HCT116 (cell line): ENCODE measurements at regions not wholly inside any gene's neighbourhood (a gene's known extent, or its start where the extent isn't known, plus 50 kb on each side); places are given as distances from the start of the nearest gene placed in this dataset.

Experiments used
- ATAC-seq: fragments of 200-7000 bp; cut with Tn5 transposase; 2 replicates; pipeline ENCODE4 v1.9.1; 2020; ENCODE audit warnings: mild to moderate bottlenecking, moderate library complexity
- BruUV-seq: library from RNA; stranded (reverse); fragments of 400-500 nt; replicated peaks from 2 replicates; lab custom pipeline; 2021; lab: Mats Ljungman, UMichigan
- CTCF ChIA-PET: fragments of 300-600 bp; sonication (Branson Sonifier 250); formaldehyde crosslinking; loops from one replicate; lab custom pipeline; 2021; ENCODE audit warnings: antibody characterized with exemption; lab: Charles Lee
- POLR2A ChIA-PET: fragments of 300-600, 350-600 bp; sonication (Branson Sonifier 250); formaldehyde crosslinking; loops from one replicate; lab custom pipeline; 2021; ENCODE audit warnings: antibody characterized with exemption; lab: Charles Lee
- RAD21 ChIA-PET, 2 experiments: fragments of 300-600 bp; sonication (Branson Sonifier 250); formaldehyde crosslinking; loops; one replicate each; lab custom pipeline; 2023; ENCODE audit warnings: low total read pairs in 2 of 2; ENCODE audit not compliant: uncharacterized antibody in 2 of 2, unreplicated experiment in 2 of 2, low non-redundant PET in 1 of 2; lab: Charles Lee
- DNase-seq: peaks from one replicate; pipeline ENCODE4 v3.0.0-alpha.2; 2010; ENCODE audit warnings: low read depth, low spot score
- H2AFZ ChIP-seq: fragments of 200-600 bp; shearing (Covaris generic), sonication (generic); 2 replicates; pipeline ENCODE4 v1.6.1; 2017; ENCODE audit warnings: low read depth, mixed run types, mixed read lengths, antibody characterized with exemption, low read length; ENCODE audit not compliant: poor library complexity, severe bottlenecking
- H3K27ac ChIP-seq: 2 replicates; pipeline ENCODE4 v1.5.1; 2012; ENCODE audit warnings: low read depth, low read length
- H3K27me3 ChIP-seq: fragments of 200-600 bp; sonication (generic); 2 replicates; pipeline ENCODE4 v1.6.1; 2016; ENCODE audit warnings: mixed run types, low read length, mixed read lengths; ENCODE audit not compliant: insufficient read depth
- H3K36me3 ChIP-seq, 2 experiments: fragments of 200-500 bp in 1 of 2; fragments of 200-600 bp in 1 of 2; sonication (Bioruptor generic) in 1 of 2; sonication (generic) in 1 of 2; 2 replicates each; pipeline versions ENCODE4 v1.5.1 to v1.6.1; 2014 to 2016; ENCODE audit warnings: low read length in 2 of 2, inconsistent platforms in 1 of 2, mixed read lengths in 1 of 2, mixed run types in 1 of 2; ENCODE audit not compliant: insufficient read depth in 2 of 2, control insufficient read depth in 1 of 2
- H3K4me1 ChIP-seq, 2 experiments: fragments of 200-600 bp in 1 of 2; sonication (generic) in 1 of 2; 2 replicates each; pipeline versions ENCODE4 v1.5.1 to v1.6.1; 2012 to 2017; ENCODE audit warnings: low read length in 2 of 2, inconsistent platforms in 1 of 2, mild to moderate bottlenecking in 1 of 2, mixed read lengths in 1 of 2, mixed run types in 1 of 2, moderate library complexity in 1 of 2; ENCODE audit not compliant: insufficient read depth in 2 of 2, control insufficient read depth in 1 of 2
- H3K4me2 ChIP-seq: fragments of 200-600 bp; sonication (generic); 2 replicates; pipeline ENCODE4 v1.6.1; 2017; ENCODE audit warnings: mixed run types, low read length, mixed read lengths
- H3K4me3 ChIP-seq, 2 experiments: fragments of 200-600 bp in 1 of 2; sonication (generic) in 1 of 2; replicated peaks in 1 of 2; 2 replicates each; pipeline ENCODE4 v1.5.1; 2011 to 2016; ENCODE audit warnings: low read length in 2 of 2, control low read depth in 1 of 2, low read depth in 1 of 2, mild to moderate bottlenecking in 1 of 2, mixed read lengths in 1 of 2, mixed run types in 1 of 2
- H3K79me2 ChIP-seq: fragments of 200-600 bp; sonication (generic); 2 replicates; pipeline ENCODE4 v1.6.1; 2017; ENCODE audit warnings: mild to moderate bottlenecking, mixed run types, low read length, moderate library complexity, mixed read lengths; ENCODE audit not compliant: insufficient read depth
- H3K9ac ChIP-seq: fragments of 200-600 bp; sonication (generic); 2 replicates; pipeline ENCODE4 v1.6.1; 2016; ENCODE audit warnings: low read length, mixed read lengths
- H3K9me2 ChIP-seq: fragments of 200-600 bp; sonication (generic), shearing (Covaris generic); 2 replicates; pipeline ENCODE4 v1.6.1; 2017; ENCODE audit warnings: mixed run types, mild to moderate bottlenecking, moderate library complexity; ENCODE audit not compliant: insufficient read depth
- H3K9me3 ChIP-seq, 2 experiments: fragments of 200-500 bp in 1 of 2; fragments of 200-600 bp in 1 of 2; sonication (Bioruptor generic) in 1 of 2; sonication (generic) in 1 of 2; 2 replicates each; pipeline ENCODE4 v1.6.1; 2014 to 2017; ENCODE audit warnings: low read length in 2 of 2, mixed read lengths in 2 of 2, inconsistent platforms in 1 of 2, low read depth in 1 of 2, mild to moderate bottlenecking in 1 of 2, mixed run types in 1 of 2, moderate library complexity in 1 of 2; ENCODE audit not compliant: control insufficient read depth in 1 of 2, insufficient read depth in 1 of 2
- H4K20me1 ChIP-seq: fragments of 200-600 bp; sonication (generic), shearing (Covaris generic); 2 replicates; pipeline ENCODE4 v1.6.1; 2017; ENCODE audit warnings: mixed run types, mild to moderate bottlenecking, moderate library complexity; ENCODE audit not compliant: insufficient read depth
- EGR1 ChIP-seq: IDR thresholded peaks from 2 replicates; pipeline ENCODE4 v1.6.1; 2012; ENCODE audit warnings: low read depth
- JUND ChIP-seq: IDR thresholded peaks from 2 replicates; pipeline ENCODE4 v1.6.1; 2012
- POLR2A ChIP-seq: IDR thresholded peaks from 2 replicates; pipeline ENCODE4 v1.7.0; 2011; ENCODE audit warnings: borderline replicate concordance; ENCODE audit not compliant: insufficient read depth, insufficient read length; ENCODE audit errors: extremely low read depth
- POLR2AphosphoS5 ChIP-seq: IDR thresholded peaks from 2 replicates; pipeline ENCODE4 v1.6.1; 2011; ENCODE audit warnings: mild to moderate bottlenecking, low read depth, low read length, moderate library complexity
- SIN3A ChIP-seq: IDR thresholded peaks from 2 replicates; pipeline ENCODE4 v1.6.1; 2012; ENCODE audit warnings: low read depth
- SP1 ChIP-seq: IDR thresholded peaks from 2 replicates; pipeline ENCODE4 v1.6.1; 2012; ENCODE audit warnings: low read depth
- SRF ChIP-seq: IDR thresholded peaks from 2 replicates; pipeline ENCODE4 v1.6.1; 2012; ENCODE audit warnings: low read depth
- TCF7L2 ChIP-seq: IDR thresholded peaks from 2 replicates; pipeline ENCODE4 v1.7.0; 2011; ENCODE audit warnings: borderline replicate concordance, inconsistent platforms; ENCODE audit not compliant: insufficient read depth, insufficient read length; ENCODE audit errors: extremely low read depth
- YY1 ChIP-seq: IDR thresholded peaks from 2 replicates; pipeline ENCODE4 v1.6.1; 2011; ENCODE audit warnings: low read length, low read depth, moderate library complexity, mild to moderate bottlenecking; ENCODE audit not compliant: insufficient replicate concordance; ENCODE audit errors: extremely low read depth
- ZNF274 ChIP-seq: fragments of 200-500 bp; sonication (Bioruptor generic); IDR thresholded peaks from 2 replicates; pipeline ENCODE4 v1.6.1; 2014; ENCODE audit warnings: mild to moderate bottlenecking, low read depth, low read length, inconsistent platforms
- intact Hi-C: fragments of 100-400 bp; cut with micrococcal nuclease; formaldehyde crosslinking; loops from 2 replicates; pipeline ENCODE4 v1.10.0; 2022

- intact Hi-C loops: no loop called here
- BruUV-seq: no TSS peak
- Histone ChIP-seq H2AFZ (no peak overlapping the region), H4K20me1 (no peaks in the 10 kb centered on the region), H3K36me3 (no peaks in the 10 kb centered on the region), H3K4me1 (no peaks in the 10 kb centered on the region), H3K9me3 (peaks cover 0 to 3% of the 10 kb centered on the region in 2 experiments; a peak in 2 of 4 replicates), H3K4me3 (no peak overlapping the region), H3K4me2 (no peak overlapping the region), H3K27me3 (no peaks in the 10 kb centered on the region), H3K9me2 (no peaks in the 10 kb centered on the region), H3K9ac (no peak overlapping the region)
- ChIA-PET POLR2A (no interaction called here), RAD21 (no interaction called here), CTCF (no interaction called here)
- no peak for DNase-seq
- no peak for TF ChIP-seq SP1
- TF ChIP-seq SIN3A: no peak
- TF ChIP-seq, all 23 proteins: peak for 0
- Histone ChIP-seq H3K79me2 (no peaks in the 10 kb centered on the region), H3K27ac (no peak overlapping the region)
- ATAC-seq: no peak
Measured at GRCh38 chr4:24121395-24122175, 231.7 kb upstream of the PPARGC1A start.

- intact Hi-C loops: no loop called here
Measured at GRCh38 chr4:24117975-24118374, 228.1 kb upstream of the PPARGC1A start.

More at GRCh38 chr4:24117975-24118374, 228.1 kb upstream of the PPARGC1A start:
- no peaks in the 10 kb centered on the region for H3K79me2 ChIP-seq
- H4K20me1 ChIP-seq: no peaks in the 10 kb centered on the region
- H3K4me2 ChIP-seq: no peak overlapping the region
- no peak overlapping the region for H3K4me3 ChIP-seq
- DNase-seq: no peak
- TF ChIP-seq SP1 (no peak), SIN3A (no peak), SRF (no peak), JUND (no peak), POLR2A (no peak), ZNF274 (no peak), TCF7L2 (no peak), EGR1 (no peak), YY1 (no peak), POLR2AphosphoS5 (no peak)
- TF ChIP-seq, all 23 proteins: peak for 0
- no peaks in the 10 kb centered on the region for H3K27me3 ChIP-seq
- no peak overlapping the region for H3K27ac ChIP-seq
- RAD21 ChIA-PET: no interaction called here
- CTCF ChIA-PET: no interaction called here
- H3K36me3 ChIP-seq: no peaks in the 10 kb centered on the region
- H3K4me1 ChIP-seq: no peaks in the 10 kb centered on the region
- H3K9me2 ChIP-seq: no peaks in the 10 kb centered on the region
- no peak overlapping the region for H2AFZ ChIP-seq
- BruUV-seq: no TSS peak
- no peak for ATAC-seq
- peaks cover 0 to 3% of the 10 kb centered on the region in 2 experiments; a peak in 2 of 4 replicates for H3K9me3 ChIP-seq
- H3K9ac ChIP-seq: no peak overlapping the region
- POLR2A ChIA-PET: no interaction called here
